Neural progenitor cell (in vitro differentiated cells): ENCODE measurements at regions not wholly inside any gene's neighbourhood (a gene's known extent, or its start where the extent isn't known, plus 50 kb on each side); places are given as distances from the start of the nearest gene placed in this dataset.

Experiments used
- EZH2 ChIP-seq: fragments of 200-600 bp; sonication (generic); IDR thresholded peaks from 2 replicates; pipeline ENCODE4 v1.6.1; 2017; ENCODE audit warnings: antibody characterized with exemption, mild to moderate bottlenecking, moderate library complexity
- EZH2phosphoT487 ChIP-seq: fragments of 200-600 bp; sonication (generic); IDR thresholded peaks from 2 replicates; pipeline ENCODE4 v1.6.1; 2017; ENCODE audit warnings: antibody characterized with exemption

DNA sequence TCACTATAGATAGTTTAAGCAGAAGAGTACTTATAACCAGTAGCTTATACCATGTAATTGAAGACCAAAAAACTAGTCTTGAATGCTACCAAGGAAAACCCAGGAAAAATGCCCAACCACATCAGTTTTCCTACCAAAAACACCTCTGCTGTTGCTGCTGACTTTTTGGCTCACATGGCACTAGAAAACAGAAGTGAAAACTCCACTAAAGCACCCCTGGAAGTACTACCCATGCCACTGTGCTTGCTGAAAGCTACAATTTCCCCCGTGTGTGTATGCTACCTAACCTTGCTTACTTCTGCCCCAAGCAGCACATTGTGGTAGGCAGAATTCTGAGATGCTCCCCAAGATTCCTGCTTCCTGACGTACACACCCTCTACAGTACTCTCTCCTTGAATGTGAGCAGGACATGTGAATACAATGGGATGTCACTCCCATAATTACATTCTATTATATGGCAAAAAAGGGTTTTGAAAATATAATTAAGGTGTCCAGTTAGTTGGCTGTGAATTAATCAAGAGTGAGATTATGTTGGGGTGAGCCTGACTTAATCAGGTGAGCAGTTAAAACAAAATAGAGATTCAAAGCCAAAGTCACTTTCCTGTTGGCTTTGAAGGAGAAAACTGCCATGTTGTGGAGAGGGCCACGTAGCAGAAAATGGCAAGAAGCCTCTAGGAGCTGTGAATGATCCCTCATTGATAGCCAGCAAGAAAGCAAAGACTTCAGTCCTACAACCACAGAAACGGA, 209.8 kb upstream of the MARCKS start:
- TF ChIP-seq EZH2 (no peak), EZH2phosphoT487 (no peak)
